Brain microvascular endothelial cell (primary cell): ENCODE measurements at regions not wholly inside any gene's neighbourhood (a gene's known extent, or its start where the extent isn't known, plus 50 kb on each side); places are given as distances from the start of the nearest gene placed in this dataset.
"Not testable (repeated sequence)": the region's sequence is repeated elsewhere in the genome, so short reads cannot be mapped to it uniquely, and the experiment has no call there.

ENCODE experiments used
- DNase-seq: peaks from one replicate; pipeline ENCODE4 v3.0.0-alpha.2; 2020
- H3K27ac ChIP-seq: fragments of 250-450 bp; sonication (Bioruptor Pico); 2 replicates; pipeline ENCODE4 v1.5.1; 2020; ENCODE audit warnings: mild to moderate bottlenecking, moderate library complexity
- H3K27me3 ChIP-seq: fragments of 250-450 bp; sonication (Bioruptor Pico); replicated peaks from 2 replicates; pipeline ENCODE4 v1.5.1; 2020; ENCODE audit warnings: mild to moderate bottlenecking
- H3K36me3 ChIP-seq: fragments of 250-450 bp; sonication (Bioruptor Pico); replicated peaks from 2 replicates; pipeline ENCODE4 v1.5.1; 2020; ENCODE audit warnings: mild to moderate bottlenecking
- H3K4me3 ChIP-seq: 2 replicates; pipeline ENCODE4 v1.5.1; 2011; ENCODE audit warnings: low read depth, mild to moderate bottlenecking, control low read depth, low read length, moderate library complexity
- in situ Hi-C: cut with HindIII; loops from 2 replicates; pipeline ENCODE4 v1.10.0; 2017; ENCODE audit warnings: low sequenced_read_pairs, low pct_ligation_motif_present
- TF ChIP-seq, protein P1 (sequence below): IDR thresholded peaks from 2 replicates; pipeline ENCODE4 v1.5.1; 2011; ENCODE audit warnings: low read depth, mild to moderate bottlenecking, moderate library complexity, low read length, control low read depth, inconsistent platforms; ENCODE audit errors: missing control alignments

GRCh38 chr4:160406263-160406825, 1303.5 kb downstream of the RAPGEF2 start:
- Histone ChIP-seq H3K27ac (no peak overlapping the region), H3K27me3 (no peaks in the 10 kb centered on the region), H3K4me3 (no peak overlapping the region), H3K36me3 (no peaks in the 10 kb centered on the region)
- in situ Hi-C loops, result no loop called here
- TF ChIP-seq, protein P1, sequence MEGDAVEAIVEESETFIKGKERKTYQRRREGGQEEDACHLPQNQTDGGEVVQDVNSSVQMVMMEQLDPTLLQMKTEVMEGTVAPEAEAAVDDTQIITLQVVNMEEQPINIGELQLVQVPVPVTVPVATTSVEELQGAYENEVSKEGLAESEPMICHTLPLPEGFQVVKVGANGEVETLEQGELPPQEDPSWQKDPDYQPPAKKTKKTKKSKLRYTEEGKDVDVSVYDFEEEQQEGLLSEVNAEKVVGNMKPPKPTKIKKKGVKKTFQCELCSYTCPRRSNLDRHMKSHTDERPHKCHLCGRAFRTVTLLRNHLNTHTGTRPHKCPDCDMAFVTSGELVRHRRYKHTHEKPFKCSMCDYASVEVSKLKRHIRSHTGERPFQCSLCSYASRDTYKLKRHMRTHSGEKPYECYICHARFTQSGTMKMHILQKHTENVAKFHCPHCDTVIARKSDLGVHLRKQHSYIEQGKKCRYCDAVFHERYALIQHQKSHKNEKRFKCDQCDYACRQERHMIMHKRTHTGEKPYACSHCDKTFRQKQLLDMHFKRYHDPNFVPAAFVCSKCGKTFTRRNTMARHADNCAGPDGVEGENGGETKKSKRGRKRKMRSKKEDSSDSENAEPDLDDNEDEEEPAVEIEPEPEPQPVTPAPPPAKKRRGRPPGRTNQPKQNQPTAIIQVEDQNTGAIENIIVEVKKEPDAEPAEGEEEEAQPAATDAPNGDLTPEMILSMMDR, result no peak
- no peak for DNase-seq

DNA sequence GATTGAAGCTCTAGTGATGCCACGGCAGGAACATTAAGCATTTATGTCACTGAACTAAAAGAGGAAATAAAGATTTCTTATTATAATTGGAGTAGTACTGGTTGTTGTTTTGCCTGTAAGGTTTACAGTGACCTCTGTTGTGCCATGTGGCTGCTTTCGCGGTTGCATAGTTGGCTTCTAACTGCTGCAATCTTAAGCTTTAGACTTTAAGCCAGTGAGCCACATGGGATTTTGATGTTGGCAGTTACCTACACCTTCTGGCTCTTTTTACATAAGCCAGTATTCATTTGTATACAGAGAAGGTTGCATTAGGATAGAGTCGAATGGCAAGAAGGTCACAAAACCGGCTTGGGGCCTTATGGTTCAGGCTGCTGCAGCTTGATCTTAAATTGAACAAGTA, 1311.6 kb downstream of the RAPGEF2 start:
- H3K27ac ChIP-seq, result no peak overlapping the region
- TF ChIP-seq, protein P1, result no peak
- H3K27me3 ChIP-seq, result no peaks in the 10 kb centered on the region
- in situ Hi-C loops, result no loop called here
- H3K4me3 ChIP-seq, result no peak overlapping the region
- no peaks in the 10 kb centered on the region for H3K36me3 ChIP-seq
- DNase-seq, result no peak

GRCh38 chr4:160423879-160424451, 1321.1 kb downstream of the RAPGEF2 start:
- peak overlapping the region; percentile 43 for H3K4me3 ChIP-seq
- H3K27ac ChIP-seq, result peak overlapping the region; percentile 47
- DNase-seq, result peak; percentile 72
- no peaks in the 10 kb centered on the region for H3K27me3 ChIP-seq
- no peaks in the 10 kb centered on the region for H3K36me3 ChIP-seq
- in situ Hi-C loops, result no loop called here
- TF ChIP-seq, protein P1, result no peak

GRCh38 chr4:160426233-160426632, 1323.4 kb downstream of the RAPGEF2 start:
- H3K4me3 ChIP-seq, result no peak overlapping the region
- no peaks in the 10 kb centered on the region for H3K27me3 ChIP-seq
- no peak for DNase-seq
- H3K36me3 ChIP-seq, result no peaks in the 10 kb centered on the region
- in situ Hi-C loops, result no loop called here
- no peak overlapping the region for H3K27ac ChIP-seq
- TF ChIP-seq, protein P1, result no peak

DNA sequence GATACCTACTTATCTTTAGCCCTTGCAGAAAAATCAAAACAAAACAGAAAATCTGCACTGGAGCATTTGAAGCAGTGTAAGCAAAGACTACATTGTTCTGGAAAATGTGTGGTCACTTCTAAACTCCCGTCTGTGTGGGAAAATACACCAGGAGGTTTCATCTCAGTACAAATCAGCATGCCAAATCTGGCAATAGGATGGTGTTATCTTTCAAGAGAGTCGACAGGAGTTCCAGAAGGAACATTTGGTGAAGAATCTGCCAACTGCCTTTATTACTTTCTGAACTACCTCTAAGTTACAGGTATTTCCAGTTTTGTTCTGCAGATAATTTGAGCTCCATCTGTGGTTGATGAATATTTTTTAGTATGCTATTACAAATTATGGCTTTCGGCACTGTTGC, 1348.0 kb downstream of the RAPGEF2 start:
- no peak for DNase-seq
- in situ Hi-C loops, result no loop called here
- H3K36me3 ChIP-seq, result no peaks in the 10 kb centered on the region
- H3K4me3 ChIP-seq, result no peak overlapping the region
- H3K27ac ChIP-seq, result no peak overlapping the region
- TF ChIP-seq, protein P1, result no peak
- H3K27me3 ChIP-seq, result no peaks in the 10 kb centered on the region

GRCh38 chr4:160481696-160482690, 1379.1 kb downstream of the RAPGEF2 start:
- H3K27me3 ChIP-seq, H3K27ac ChIP-seq, in situ Hi-C loops, H3K4me3 ChIP-seq, DNase-seq, H3K36me3 ChIP-seq: not testable (repeated sequence)
